ENCODE measurements at regions not wholly inside any gene's neighbourhood (a gene's known extent, or its start where the extent isn't known, plus 50 kb on each side); places are given as distances from the start of the nearest gene placed in this dataset.
A peak's percentile ranks its signal among the peaks of the same experiment; 100 is the strongest.

DNA sequence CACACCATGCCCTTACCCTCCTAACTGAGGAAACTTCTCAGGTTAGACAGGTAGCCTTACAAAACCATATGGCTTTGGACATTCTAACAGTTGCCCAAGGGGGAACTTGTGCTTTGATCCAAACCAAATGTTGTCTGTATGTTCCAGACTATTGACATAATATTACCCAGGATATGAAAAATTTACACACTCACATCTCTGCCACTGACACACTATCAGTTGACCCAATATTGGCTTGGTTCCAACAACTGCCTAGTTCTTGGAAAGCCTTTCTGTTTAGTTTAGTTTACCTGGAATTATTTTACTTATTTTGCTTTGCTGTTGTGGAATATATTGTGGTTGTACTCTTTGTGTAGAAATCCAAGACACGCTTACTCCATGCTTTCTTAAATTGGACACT is 178.4 kb downstream of the RNF152 start:
- Histone ChIP-seq H3K27ac (no peak overlapping the region), H3K9me3 (replicated peaks) (no peaks in the 10 kb centered on the region), H3K27me3 (replicated peaks) (no peaks in the 10 kb centered on the region), H3K36me3 (no peaks in the 10 kb centered on the region), H3K4me3 (no peak overlapping the region), H3K4me1 (replicated peaks) (no peaks in the 10 kb centered on the region)
- DNase-seq (ENCODE audit: low read depth in 1 of 2, low spot score in 2 of 2): no peak

- H3K9me3 ChIP-seq (replicated peaks): no peaks in the 10 kb centered on the region
These were observed 179.3 kb downstream of the RNF152 start for GRCh38 chr18:61713502-61713901.

GRCh38 chr18:61710082-61710620 is 182.7 kb downstream of the RNF152 start:
- H3K27ac ChIP-seq: no peak overlapping the region
- no peaks in the 10 kb centered on the region for H3K27me3 ChIP-seq (replicated peaks)
- H3K9me3 ChIP-seq (replicated peaks): no peaks in the 10 kb centered on the region
- no peaks in the 10 kb centered on the region for H3K4me1 ChIP-seq (replicated peaks)
- no peak for DNase-seq (ENCODE audit: low read depth in 1 of 2, low spot score in 2 of 2)
- no peak overlapping the region for H3K4me3 ChIP-seq
- no peaks in the 10 kb centered on the region for H3K36me3 ChIP-seq

More at GRCh38 chr18:61713502-61713901, 179.3 kb downstream of the RNF152 start:
- no peak for DNase-seq (ENCODE audit: low read depth in 1 of 2, low spot score in 2 of 2)
- no peak overlapping the region for H3K27ac ChIP-seq
- no peaks in the 10 kb centered on the region for H3K36me3 ChIP-seq
- H3K4me1 ChIP-seq (replicated peaks): no peaks in the 10 kb centered on the region
- H3K27me3 ChIP-seq (replicated peaks): no peaks in the 10 kb centered on the region
- no peak overlapping the region for H3K4me3 ChIP-seq

- Histone ChIP-seq H3K4me1 (replicated peaks) (no peaks in the 10 kb centered on the region), H3K9me3 (replicated peaks) (no peaks in the 10 kb centered on the region), H3K36me3 (no peaks in the 10 kb centered on the region), H3K27ac (no peak overlapping the region), H3K27me3 (replicated peaks) (no peaks in the 10 kb centered on the region), H3K4me3 (no peak overlapping the region)
- no peak for DNase-seq (ENCODE audit: low read depth in 1 of 2, low spot score in 2 of 2)
These were observed 186.4 kb downstream of the RNF152 start for GRCh38 chr18:61706276-61706915.

- peak in 1 of 2 experiments; percentile 28 for DNase-seq (ENCODE audit: low read depth in 1 of 2, low spot score in 2 of 2)
- no peaks in the 10 kb centered on the region for H3K27me3 ChIP-seq (replicated peaks)
- no peaks in the 10 kb centered on the region for H3K36me3 ChIP-seq
- H3K9me3 ChIP-seq (replicated peaks): no peaks in the 10 kb centered on the region
- H3K4me1 ChIP-seq (replicated peaks): no peaks in the 10 kb centered on the region
- H3K4me3 ChIP-seq: no peak overlapping the region
- no peak overlapping the region for H3K27ac ChIP-seq
These were observed 189.3 kb downstream of the RNF152 start for GRCh38 chr18:61703508-61703907.

GRCh38 chr18:61702007-61702406 is 190.8 kb downstream of the RNF152 start:
- H3K27me3 ChIP-seq (replicated peaks): no peaks in the 10 kb centered on the region
- no peaks in the 10 kb centered on the region for H3K36me3 ChIP-seq
- DNase-seq (ENCODE audit: low read depth in 1 of 2, low spot score in 2 of 2): no peak
- H3K4me3 ChIP-seq: no peak overlapping the region
- H3K4me1 ChIP-seq (replicated peaks): no peaks in the 10 kb centered on the region
- H3K9me3 ChIP-seq (replicated peaks): no peaks in the 10 kb centered on the region
- no peak overlapping the region for H3K27ac ChIP-seq

GRCh38 chr18:61699397-61700110 is 193.3 kb downstream of the RNF152 start:
- no peak for DNase-seq (ENCODE audit: low read depth in 1 of 2, low spot score in 2 of 2)
- H3K36me3 ChIP-seq: no peaks in the 10 kb centered on the region
- no peak overlapping the region for H3K27ac ChIP-seq
- no peaks in the 10 kb centered on the region for H3K4me1 ChIP-seq (replicated peaks)
- no peaks in the 10 kb centered on the region for H3K9me3 ChIP-seq (replicated peaks)
- no peak overlapping the region for H3K4me3 ChIP-seq
- H3K27me3 ChIP-seq (replicated peaks): no peaks in the 10 kb centered on the region

DNA sequence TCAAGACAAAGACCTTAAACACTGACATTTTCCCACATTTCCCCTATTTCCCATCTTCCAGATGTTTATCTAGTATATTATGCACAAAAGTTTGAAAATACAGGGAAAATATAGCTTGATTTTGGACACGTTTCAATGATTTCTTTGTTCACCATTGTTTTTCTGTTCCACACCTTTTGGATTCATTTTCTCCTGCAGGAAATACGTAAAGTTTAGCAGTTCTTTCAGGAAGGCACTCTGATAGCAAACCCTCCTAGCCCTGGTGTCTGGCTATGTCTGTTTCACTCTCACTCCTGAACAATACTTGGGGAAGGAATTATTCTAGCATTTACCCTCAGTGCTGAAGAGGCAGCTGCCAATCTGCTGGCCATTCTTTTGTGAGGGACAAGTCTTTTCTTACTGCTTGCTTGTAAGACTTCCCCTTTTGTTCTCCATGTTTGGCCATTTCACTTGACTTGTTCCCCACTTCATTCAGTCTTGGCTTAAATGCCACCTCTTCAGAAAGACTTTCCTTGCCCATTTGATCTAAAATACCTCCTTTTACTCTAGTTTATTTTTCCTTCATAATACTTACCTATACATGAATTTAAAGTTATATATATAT is 195.4 kb downstream of the RNF152 start:
- Histone ChIP-seq H3K36me3 (no peaks in the 10 kb centered on the region), H3K4me1 (replicated peaks) (no peaks in the 10 kb centered on the region), H3K4me3 (no peak overlapping the region), H3K9me3 (replicated peaks) (no peaks in the 10 kb centered on the region), H3K27ac (no peak overlapping the region), H3K27me3 (replicated peaks) (no peaks in the 10 kb centered on the region)
- DNase-seq (ENCODE audit: low read depth in 1 of 2, low spot score in 2 of 2): no peak

- H3K36me3 ChIP-seq: no peaks in the 10 kb centered on the region
- H3K27me3 ChIP-seq (replicated peaks): no peaks in the 10 kb centered on the region
- DNase-seq (ENCODE audit: low read depth in 1 of 2, low spot score in 2 of 2): no peak
- H3K27ac ChIP-seq: no peak overlapping the region
- no peaks in the 10 kb centered on the region for H3K4me1 ChIP-seq (replicated peaks)
- no peaks in the 10 kb centered on the region for H3K9me3 ChIP-seq (replicated peaks)
- no peak overlapping the region for H3K4me3 ChIP-seq
These were observed 198.6 kb downstream of the RNF152 start for GRCh38 chr18:61694236-61694635.

GRCh38 chr18:61690418-61691138 is 202.2 kb downstream of the RNF152 start:
- no peaks in the 10 kb centered on the region for H3K4me1 ChIP-seq (replicated peaks)
- H3K27me3 ChIP-seq (replicated peaks): no peaks in the 10 kb centered on the region
- H3K4me3 ChIP-seq: no peak overlapping the region
- DNase-seq (ENCODE audit: low read depth in 1 of 2, low spot score in 2 of 2): no peak
- H3K36me3 ChIP-seq: no peaks in the 10 kb centered on the region
- H3K27ac ChIP-seq: no peak overlapping the region
- no peaks in the 10 kb centered on the region for H3K9me3 ChIP-seq (replicated peaks)

GRCh38 chr18:61687317-61687716 is 205.5 kb downstream of the RNF152 start:
- Histone ChIP-seq H3K36me3 (no peaks in the 10 kb centered on the region), H3K27me3 (replicated peaks) (no peaks in the 10 kb centered on the region), H3K27ac (no peak overlapping the region), H3K9me3 (replicated peaks) (no peaks in the 10 kb centered on the region), H3K4me1 (replicated peaks) (no peaks in the 10 kb centered on the region), H3K4me3 (no peak overlapping the region)
- DNase-seq (ENCODE audit: low read depth in 1 of 2, low spot score in 2 of 2): no peak

DNA sequence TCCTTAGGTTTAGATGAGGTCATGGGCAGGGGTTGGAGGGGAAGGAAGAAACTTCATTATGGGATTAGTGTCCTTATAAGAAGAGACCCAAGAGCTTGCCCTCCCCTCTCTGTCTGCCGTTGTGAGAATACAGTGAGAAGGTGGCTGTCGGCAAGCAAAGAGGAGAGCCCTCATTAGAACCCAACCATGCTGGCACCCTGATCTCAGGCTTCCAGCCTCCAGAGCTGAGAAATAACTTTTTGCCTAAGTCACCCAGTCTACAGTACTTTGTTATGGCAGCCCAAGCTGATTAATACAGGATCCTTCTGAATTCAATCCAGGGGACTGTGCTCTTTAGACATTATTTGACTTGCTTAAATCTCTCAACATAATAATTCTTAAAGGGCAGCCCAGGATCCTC is 209.0 kb downstream of the RNF152 start:
- no peaks in the 10 kb centered on the region for H3K27me3 ChIP-seq (replicated peaks)
- H3K4me3 ChIP-seq: no peak overlapping the region
- no peaks in the 10 kb centered on the region for H3K4me1 ChIP-seq (replicated peaks)
- no peak for DNase-seq (ENCODE audit: low read depth in 1 of 2, low spot score in 2 of 2)
- H3K27ac ChIP-seq: no peak overlapping the region
- H3K9me3 ChIP-seq (replicated peaks): no peaks in the 10 kb centered on the region; the same call in 1 of the 2 replicates
- H3K36me3 ChIP-seq: no peaks in the 10 kb centered on the region

- Histone ChIP-seq H3K4me3 (no peak overlapping the region), H3K4me1 (replicated peaks) (no peaks in the 10 kb centered on the region), H3K9me3 (replicated peaks) (no peaks in the 10 kb centered on the region; the same call in 1 of the 2 replicates), H3K36me3 (no peaks in the 10 kb centered on the region), H3K27me3 (replicated peaks) (no peaks in the 10 kb centered on the region), H3K27ac (no peak overlapping the region)
- no peak for DNase-seq (ENCODE audit: low read depth in 1 of 2, low spot score in 2 of 2)
These were observed 211.7 kb downstream of the RNF152 start for GRCh38 chr18:61681065-61681464.

Data from SJSA1 (cell line).